ENCODE measurements at regions not wholly inside any gene's neighbourhood (a gene's known extent, or its start where the extent isn't known, plus 50 kb on each side); places are given as distances from the start of the nearest gene placed in this dataset.
"Not testable (repeated sequence)": the region's sequence is repeated elsewhere in the genome, so short reads cannot be mapped to it uniquely, and the experiment has no call there.

DNA sequence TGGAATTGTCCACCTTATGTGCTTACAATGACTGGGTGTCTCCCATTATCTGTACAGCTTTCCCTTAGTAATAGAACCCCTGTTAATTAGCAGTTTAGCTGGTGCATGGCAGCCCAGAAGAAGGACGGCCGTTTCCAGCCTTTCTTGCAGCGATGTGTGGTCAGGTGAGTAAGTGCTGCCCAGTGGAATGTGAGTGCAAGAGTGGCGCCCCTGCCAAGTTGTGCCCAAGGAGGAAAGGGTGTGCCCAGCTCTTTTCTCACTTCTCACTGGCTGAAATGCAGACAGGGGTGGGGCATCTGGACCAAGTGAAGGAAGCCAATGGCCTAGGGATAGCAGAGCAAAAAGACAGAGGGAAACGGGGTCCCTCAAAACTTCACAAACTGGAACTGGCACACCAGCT, 296.8 kb downstream of the PREX1 start:
- DNase-seq (ENCODE audit: low spot score), result no peak

DNA sequence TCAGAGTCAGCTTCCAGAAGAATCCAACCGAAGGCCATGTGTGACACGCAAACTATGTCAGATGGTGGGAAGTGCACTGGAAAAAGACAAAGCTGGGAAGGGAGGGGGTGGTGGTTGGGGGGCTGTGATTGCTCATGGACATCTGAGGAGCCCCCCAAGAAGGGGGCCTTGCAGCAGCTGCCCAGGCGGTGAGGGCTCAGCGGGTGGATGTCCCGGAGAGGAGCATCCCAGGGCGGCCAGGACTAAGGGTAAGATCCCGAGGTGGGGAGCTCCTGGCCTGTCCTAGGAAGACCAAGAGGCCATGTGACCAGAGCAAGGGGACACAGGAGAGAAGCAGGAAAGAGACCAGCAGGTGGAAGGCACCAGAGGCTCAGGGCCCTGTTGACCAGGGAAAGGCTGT, 299.5 kb downstream of the PREX1 start:
- no peak for DNase-seq (ENCODE audit: low spot score)

GRCh38 chr20:48527771-48528170, 300.0 kb downstream of the PREX1 start:
- DNase-seq (ENCODE audit: low spot score), result no peak

GRCh38 chr20:48526936-48527335, 300.9 kb downstream of the PREX1 start:
- no peak for DNase-seq (ENCODE audit: low spot score)

GRCh38 chr20:48525400-48525799, 302.4 kb downstream of the PREX1 start:
- DNase-seq (ENCODE audit: low spot score), result no peak

DNA sequence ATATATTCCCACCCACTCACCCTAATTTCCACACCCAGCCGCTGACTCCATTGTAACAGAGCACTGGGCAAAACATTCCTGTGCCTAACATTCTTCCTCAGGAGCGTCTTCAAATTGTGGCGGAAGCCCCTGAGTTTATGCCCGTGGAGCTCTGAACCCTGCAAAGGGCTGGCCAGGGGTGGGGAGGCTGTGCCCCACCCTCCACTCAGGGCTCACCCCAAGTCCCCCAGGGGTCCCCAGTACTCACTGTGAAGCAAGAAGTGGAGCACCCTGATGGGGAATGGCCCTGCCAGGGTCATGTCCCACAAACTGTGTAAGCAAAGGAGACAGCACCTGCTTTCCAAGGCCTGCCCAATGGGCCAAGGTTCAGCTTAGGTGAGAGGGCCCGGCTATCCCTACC, 303.2 kb downstream of the PREX1 start:
- no peak for DNase-seq (ENCODE audit: low spot score)

DNA sequence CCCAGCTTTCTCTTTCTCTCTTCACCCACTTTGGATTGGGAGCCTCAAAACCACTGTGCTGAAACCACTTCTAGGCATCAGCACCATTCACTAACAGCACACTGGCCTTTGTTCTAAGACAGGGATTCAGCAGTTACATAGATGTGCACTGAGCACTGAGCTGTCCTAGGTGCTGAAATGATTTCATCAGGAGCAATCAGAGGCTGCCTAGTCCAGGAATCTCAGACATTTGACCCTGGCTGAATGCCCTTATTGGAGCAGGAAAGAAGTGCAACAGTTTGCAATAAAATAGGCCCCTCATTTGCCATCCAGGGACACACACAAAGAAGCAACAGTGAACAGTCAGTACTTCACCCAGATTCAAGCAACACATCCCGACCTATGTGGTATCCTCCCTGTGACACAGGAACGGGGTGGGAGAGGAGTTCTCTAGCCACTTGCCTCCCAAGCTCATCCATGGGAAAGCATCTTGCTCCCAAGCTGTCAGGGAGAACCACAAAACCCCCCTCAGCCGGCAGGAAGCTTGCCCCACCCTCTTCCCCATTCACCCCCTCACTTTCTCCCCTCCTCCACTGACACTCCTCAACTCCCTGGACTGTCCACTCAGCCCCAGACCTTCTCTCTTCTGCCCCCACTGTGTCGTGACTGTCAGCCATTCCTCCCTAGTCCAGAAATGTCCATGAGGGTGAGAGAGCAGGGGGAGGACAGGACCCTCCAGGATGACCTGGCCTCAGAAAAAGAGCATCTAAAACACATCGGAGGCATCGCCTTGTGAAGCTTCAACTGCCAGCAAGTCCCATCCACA, 304.4 kb downstream of the PREX1 start:
- no peak for DNase-seq (ENCODE audit: low spot score)

DNA sequence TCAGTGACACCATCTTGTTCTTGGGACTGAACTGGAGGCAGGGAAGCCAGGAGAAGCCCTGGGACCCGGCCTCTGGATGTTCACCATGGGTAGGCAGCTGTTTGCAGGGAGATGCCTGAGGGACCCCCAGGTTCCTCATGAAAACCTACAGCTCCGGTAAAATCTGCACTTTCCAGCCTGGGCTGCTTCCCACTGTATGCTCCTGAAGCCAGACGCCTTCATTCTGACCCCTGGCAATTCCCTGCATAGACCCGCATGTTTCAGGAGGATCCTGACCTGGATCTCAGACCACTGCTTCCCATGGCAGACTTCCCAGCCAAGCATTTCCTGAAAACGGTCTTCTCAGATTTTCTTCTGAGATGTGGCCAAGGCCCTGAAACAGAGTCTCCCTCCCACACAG, 306.7 kb downstream of the PREX1 start:
- no peak for DNase-seq (ENCODE audit: low spot score)

DNA sequence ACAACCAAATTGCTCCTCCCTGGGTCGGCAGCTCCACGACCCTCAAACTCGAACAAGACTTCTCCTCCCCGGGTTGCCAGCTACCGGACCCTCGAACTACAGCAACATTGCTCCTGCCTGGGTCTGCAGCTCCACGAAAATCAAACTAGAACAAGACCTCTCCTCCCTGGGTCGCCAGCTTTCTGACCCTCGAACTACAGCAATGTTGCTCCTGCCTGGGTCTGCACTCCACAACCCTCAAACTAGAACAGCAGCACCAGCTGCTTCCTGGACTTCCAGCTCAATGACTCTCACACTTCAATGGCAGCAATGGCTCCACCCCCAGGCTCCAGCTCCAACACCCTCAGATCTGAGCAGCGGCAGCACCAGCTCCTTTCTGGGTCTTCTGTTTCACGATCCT, 311.6 kb downstream of the PREX1 start:
- DNase-seq (ENCODE audit: low spot score), result not testable (repeated sequence)

DNA sequence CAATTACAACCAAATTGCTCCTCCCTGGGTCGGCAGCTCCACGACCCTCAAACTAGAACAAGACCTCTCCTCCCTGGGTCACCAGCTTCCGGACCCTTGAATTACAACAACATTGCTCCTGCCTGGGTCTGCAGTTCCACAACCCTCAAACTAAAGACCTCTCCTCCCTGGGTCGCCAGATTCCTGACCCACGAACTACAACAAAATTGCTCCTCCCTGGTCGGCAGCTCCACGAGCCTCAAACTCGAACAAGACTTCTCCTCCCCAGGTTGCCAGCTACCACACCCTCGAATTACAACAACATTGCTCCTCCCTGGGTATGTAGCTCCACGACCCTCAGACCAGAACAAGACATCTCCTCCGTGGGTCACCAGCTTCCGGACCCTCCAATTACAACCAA, 313.2 kb downstream of the PREX1 start:
- not testable (repeated sequence) for DNase-seq (ENCODE audit: low spot score)

GRCh38 chr20:48512539-48512938, 315.3 kb downstream of the PREX1 start:
- not testable (repeated sequence) for DNase-seq (ENCODE audit: low spot score)

- DNase-seq (ENCODE audit: low spot score), result not testable (repeated sequence)
Observed at GRCh38 chr20:48505066-48505465, 322.7 kb downstream of the PREX1 start.

DNA sequence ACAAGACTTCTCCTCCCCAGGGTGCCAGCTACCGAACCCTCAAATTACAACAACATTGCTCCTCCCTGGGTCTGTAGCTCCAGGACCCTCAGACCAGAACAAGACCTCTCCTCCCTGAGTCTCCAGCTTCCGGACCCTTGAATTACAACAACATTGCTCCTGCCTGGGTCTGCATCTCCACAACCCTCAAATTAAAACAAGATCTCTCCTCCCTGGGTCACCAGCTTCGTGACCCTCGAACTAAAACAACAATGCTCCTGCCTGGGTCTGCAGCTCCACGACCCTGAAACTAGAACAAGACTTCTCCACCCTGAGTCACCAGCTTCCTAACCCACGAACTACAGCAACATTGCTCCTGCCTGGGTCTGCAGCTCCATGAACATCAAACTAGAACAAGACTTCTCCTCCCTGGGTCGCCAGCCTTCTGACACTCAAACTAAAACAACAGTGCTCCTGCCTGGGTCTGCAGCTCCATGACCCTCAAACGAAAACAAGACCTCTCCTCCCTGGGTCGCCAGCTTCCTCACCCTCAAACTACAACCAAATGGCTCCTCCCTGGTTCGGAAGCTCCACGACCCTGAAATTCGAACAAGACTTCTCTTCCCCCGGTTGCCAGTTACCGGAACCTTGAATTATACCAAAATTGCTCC, 324.5 kb downstream of the PREX1 start:
- no peak for DNase-seq (ENCODE audit: low spot score)

DNA sequence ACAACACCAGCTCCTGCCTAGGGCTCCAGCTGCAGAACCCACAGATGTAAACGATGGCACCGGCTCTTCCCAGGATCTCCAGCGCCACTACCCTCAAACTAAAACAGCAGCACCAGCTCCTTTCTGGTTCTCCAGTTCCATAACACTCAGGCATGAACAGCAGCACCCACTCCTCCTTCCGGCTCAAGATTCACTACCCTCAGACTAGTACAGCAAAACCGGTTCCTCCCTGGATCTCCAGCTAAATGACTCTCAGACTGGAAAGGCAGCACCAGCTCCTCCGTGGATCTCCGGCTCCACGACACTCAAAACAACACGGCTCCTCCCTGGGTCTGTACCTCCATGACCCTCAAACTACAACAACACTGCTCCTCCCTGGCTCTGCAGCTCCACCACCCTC, 325.0 kb downstream of the PREX1 start:
- DNase-seq (ENCODE audit: low spot score), result no peak

- DNase-seq (ENCODE audit: low spot score), result no peak
Observed at GRCh38 chr20:48502016-48502415, 325.8 kb downstream of the PREX1 start.

GRCh38 chr20:48500900-48501299, 326.9 kb downstream of the PREX1 start:
- not testable (repeated sequence) for DNase-seq (ENCODE audit: low spot score)

DNA sequence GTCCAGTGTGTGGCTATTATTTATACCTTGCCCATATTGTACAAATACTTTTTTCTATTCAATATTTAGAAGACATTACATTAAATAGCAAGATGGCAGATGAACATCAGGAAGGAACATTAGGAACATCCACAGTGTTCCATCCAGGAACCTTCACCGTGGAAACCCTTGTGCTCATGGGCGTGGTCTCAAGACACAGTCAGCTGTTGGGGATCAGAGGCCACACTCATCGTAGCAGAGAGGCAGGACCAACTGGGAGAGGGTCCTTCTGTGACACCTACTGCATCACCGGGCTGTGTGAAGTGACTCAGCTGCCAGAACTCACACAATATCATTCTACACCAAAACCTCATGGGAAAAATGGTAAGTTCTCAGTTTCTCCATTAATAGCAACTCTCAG, 328.9 kb downstream of the PREX1 start:
- not testable (repeated sequence) for DNase-seq (ENCODE audit: low spot score)

GRCh38 chr20:48498125-48498524, 329.7 kb downstream of the PREX1 start:
- DNase-seq (ENCODE audit: low spot score), result not testable (repeated sequence)

DNA sequence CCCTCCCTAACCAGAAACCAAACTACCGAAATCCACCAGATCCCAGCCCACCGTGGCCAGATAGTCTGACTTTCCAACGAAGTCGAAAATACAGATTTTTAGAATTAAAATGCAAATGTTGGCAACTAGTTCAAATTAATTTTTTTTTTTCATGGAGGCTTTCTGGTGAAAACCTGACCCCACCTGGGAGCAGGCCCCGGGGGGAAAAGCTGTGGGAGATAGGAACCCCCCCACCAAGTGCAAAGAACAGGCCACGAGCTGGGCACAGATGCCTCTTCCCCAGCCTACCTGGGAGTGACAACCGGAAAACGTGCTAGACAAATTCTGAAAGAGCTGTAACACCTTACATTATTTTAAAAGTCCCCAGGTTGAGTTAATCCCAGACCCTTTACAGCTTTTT, 333.8 kb downstream of the PREX1 start:
- no peak for DNase-seq (ENCODE audit: low spot score)

GRCh38 chr20:48493331-48493730, 334.5 kb downstream of the PREX1 start:
- not testable (repeated sequence) for DNase-seq (ENCODE audit: low spot score)

DNA sequence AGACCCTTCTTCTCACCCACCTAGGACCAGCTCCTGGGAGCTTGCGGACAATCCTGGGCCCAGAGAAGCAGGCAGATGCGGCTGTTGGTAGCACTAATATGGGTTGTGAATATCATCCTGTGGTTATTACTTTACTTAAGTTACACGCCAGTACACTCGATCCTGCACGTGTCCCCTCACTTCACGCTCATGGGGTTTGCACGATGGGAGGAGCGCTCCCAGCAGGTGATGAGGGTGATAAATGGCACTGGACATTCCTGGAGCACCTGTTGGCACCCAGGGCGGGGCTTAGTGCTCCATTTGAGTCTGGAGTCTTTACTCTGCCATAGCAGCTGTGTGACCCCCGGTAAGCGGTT, 335.1 kb downstream of the PREX1 start:
- no peak for DNase-seq (ENCODE audit: low spot score)

GRCh38 chr20:48492015-48492714, 335.6 kb downstream of the PREX1 start:
- DNase-seq (ENCODE audit: low spot score), result no peak
